HG03135 (cell line): ENCODE measurements at regions not wholly inside any gene's neighbourhood (a gene's known extent, or its start where the extent isn't known, plus 50 kb on each side); places are given as distances from the start of the nearest gene placed in this dataset.

ENCODE experiments used
- ATAC-seq: cut with Tn5 transposase; IDR thresholded peaks from one replicate; pipeline ENCODE4 v1.9.1; 2021; ENCODE audit warnings: mild to moderate bottlenecking, moderate library complexity; ENCODE audit not compliant: unreplicated experiment

GRCh38 chr22:34038801-34039555 lies 118.7 kb upstream of the LARGE1 start:
- no peak for ATAC-seq

- no peak for ATAC-seq
Observed at GRCh38 chr22:34045311-34045710, 125.0 kb upstream of the LARGE1 start.

- ATAC-seq, result no peak
Observed at GRCh38 chr22:34055525-34056200, 135.4 kb upstream of the LARGE1 start.

GRCh38 chr22:34057726-34058125 lies 137.4 kb upstream of the LARGE1 start:
- ATAC-seq, result no peak

- no peak for ATAC-seq
Observed at GRCh38 chr22:34064696-34065095, 144.4 kb upstream of the LARGE1 start.

GRCh38 chr22:34067031-34067430 lies 146.8 kb upstream of the LARGE1 start:
- no peak for ATAC-seq

- ATAC-seq, result no peak
Observed at GRCh38 chr22:34068001-34068400, 147.7 kb upstream of the LARGE1 start.

- no peak for ATAC-seq
Observed at GRCh38 chr22:34070051-34070450, 149.8 kb upstream of the LARGE1 start.

GRCh38 chr22:34070531-34070930 lies 150.3 kb upstream of the LARGE1 start:
- no peak for ATAC-seq

GRCh38 chr22:34072585-34072984 lies 152.3 kb upstream of the LARGE1 start:
- no peak for ATAC-seq

- ATAC-seq, result no peak
Observed at GRCh38 chr22:34080433-34080832, 160.2 kb upstream of the LARGE1 start.

- no peak for ATAC-seq
Observed at GRCh38 chr22:34096770-34097169, 176.5 kb upstream of the LARGE1 start.

GRCh38 chr22:34099278-34099677 lies 179.0 kb upstream of the LARGE1 start:
- no peak for ATAC-seq

- no peak for ATAC-seq
Observed at GRCh38 chr22:34102633-34103032, 182.4 kb upstream of the LARGE1 start.

GRCh38 chr22:34105461-34106062 lies 185.3 kb upstream of the LARGE1 start:
- ATAC-seq, result no peak

GRCh38 chr22:34108168-34108567 lies 187.9 kb upstream of the LARGE1 start:
- no peak for ATAC-seq

GRCh38 chr22:34111210-34111824 lies 191.0 kb upstream of the LARGE1 start:
- ATAC-seq, result no peak

GRCh38 chr22:34113381-34113780 lies 193.1 kb upstream of the LARGE1 start:
- no peak for ATAC-seq

GRCh38 chr22:34114406-34114805 lies 194.1 kb upstream of the LARGE1 start:
- no peak for ATAC-seq

GRCh38 chr22:34115722-34116121 lies 195.4 kb upstream of the LARGE1 start:
- no peak for ATAC-seq

GRCh38 chr22:34116126-34116525 lies 195.8 kb upstream of the LARGE1 start:
- ATAC-seq, result no peak

GRCh38 chr22:34122042-34122441 lies 201.8 kb upstream of the LARGE1 start:
- no peak for ATAC-seq
